ENCODE measurements at regions not wholly inside any gene's neighbourhood (a gene's known extent, or its start where the extent isn't known, plus 50 kb on each side); places are given as distances from the start of the nearest gene placed in this dataset.

DNA sequence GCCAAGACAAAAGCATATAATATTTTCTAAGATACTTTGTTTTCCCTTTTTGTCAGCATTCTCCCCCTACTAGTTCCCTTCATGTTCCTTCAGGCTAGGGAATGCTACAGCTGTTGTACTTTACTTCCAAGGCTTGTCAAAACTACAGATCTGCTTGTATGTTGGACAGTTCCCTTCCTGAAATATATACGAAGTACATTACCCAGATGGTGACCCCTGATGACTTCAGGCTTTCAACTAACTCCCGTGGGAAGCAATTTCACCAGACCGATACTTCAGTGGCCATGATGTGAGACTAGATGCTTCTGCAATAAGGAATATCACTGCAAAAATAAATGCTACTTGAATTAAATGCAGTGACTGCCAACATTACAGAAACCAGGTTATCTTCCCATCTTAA, 332.8 kb downstream of the SH2D1A start:
- no peaks in the 10 kb centered on the region for H3K79me1 ChIP-seq (ENCODE audit: low read depth, low read length)
- H3K4me2 ChIP-seq (ENCODE audit: insufficient read depth in 1 of 2, low read depth in 2 of 2, low read length in 2 of 2): no peak overlapping the region
- ChIA-PET CTCF (ENCODE audit: partially characterized antibody) (no interaction called here), POLR2A (ENCODE audit: partially characterized antibody) (no interaction called here)
- H2BK120ac ChIP-seq (replicated peaks; ENCODE audit: low read depth, low read length): no peak overlapping the region
- H3K4ac ChIP-seq (replicated peaks; ENCODE audit: insufficient read length, low read depth, low read length): no peak overlapping the region
- no peak overlapping the region for H3K9ac ChIP-seq (replicated peaks in 1 of 4; ENCODE audit: extremely low read depth in 1 of 4, low read depth in 3 of 4, low read length in 3 of 4)
- no peaks in the 10 kb centered on the region for H3K27me3 ChIP-seq (replicated peaks in 1 of 4; ENCODE audit: control insufficient read depth in 3 of 4, extremely low read depth in 1 of 4, insufficient read depth in 3 of 4, low read length in 3 of 4)
- no peaks in the 10 kb centered on the region for H3K36me3 ChIP-seq (ENCODE audit: control insufficient read depth in 2 of 4, insufficient read depth in 4 of 4, low read length in 3 of 4)
- H2AFZ ChIP-seq (ENCODE audit: low read length): no peak overlapping the region
- H4K91ac ChIP-seq (replicated peaks; ENCODE audit: insufficient read length, low read length): no peak overlapping the region
- H2BK12ac ChIP-seq (ENCODE audit: low read depth, low read length): no peak overlapping the region
- H2BK5ac ChIP-seq (ENCODE audit: low read depth, low read length): no peak overlapping the region
- no peak overlapping the region for H3K18ac ChIP-seq (ENCODE audit: extremely low read depth, low read length)
- 90% methylated on average over 3 of the region's 3 CpGs; no CpG with 5 or more reads in 1 of the 2 experiments for WGBS, 2 experiments (ENCODE audit: extremely low coverage in 1 of 2, insufficient coverage in 1 of 2, insufficient read length in 1 of 2, insufficient replicate concordance in 2 of 2, low coverage in 1 of 2, low lambda C conversion rate in 2 of 2, missing lambda C conversion rate in 1 of 2)
- H3K23me2 ChIP-seq (ENCODE audit: low read depth, low read length): no peaks in the 10 kb centered on the region
- no peak overlapping the region for H3K4me3 ChIP-seq (ENCODE audit: extremely low read depth in 1 of 4, insufficient read depth in 2 of 4, low read depth in 3 of 4, low read length in 4 of 4)
- no peak overlapping the region for H2AK5ac ChIP-seq (ENCODE audit: low read depth, low read length)
- FAIRE-seq (no peak), DNase-seq (ENCODE audit: low read depth in 1 of 2, low spot score in 2 of 2) (no peak)
- H3K56ac ChIP-seq (replicated peaks; ENCODE audit: insufficient read length, low read depth, low read length): no peak overlapping the region
- H4K20me1 ChIP-seq (replicated peaks in 1 of 2; ENCODE audit: control insufficient read depth in 1 of 2, insufficient read depth in 2 of 2, low read length in 2 of 2): no peaks in the 10 kb centered on the region
- H4K8ac ChIP-seq (ENCODE audit: extremely low read depth, insufficient read depth, low read length): no peak overlapping the region
- no peak overlapping the region for H4K5ac ChIP-seq (ENCODE audit: insufficient read length, low read depth, low read length)
- H3K27ac ChIP-seq (ENCODE audit: low read depth, low read length): no peak overlapping the region
- H3K14ac ChIP-seq (ENCODE audit: insufficient read length): no peak overlapping the region
- no peaks in the 10 kb centered on the region for H3K79me2 ChIP-seq (ENCODE audit: control insufficient read depth in 1 of 2, insufficient read depth in 2 of 2, low read length in 2 of 2)
- H3K23ac ChIP-seq (ENCODE audit: insufficient read length): no peak overlapping the region
- no peaks in the 10 kb centered on the region for H3K4me1 ChIP-seq (replicated peaks in 1 of 4; ENCODE audit: control insufficient read depth in 3 of 4, insufficient read depth in 4 of 4, low read length in 3 of 4)
- H2BK15ac ChIP-seq (ENCODE audit: low read length): no peak overlapping the region
- H2BK20ac ChIP-seq (ENCODE audit: low read length): no peak overlapping the region
- H3K9me3 ChIP-seq (ENCODE audit: insufficient read depth in 2 of 2, low read depth in 1 of 2, low read length in 1 of 2): no peaks in the 10 kb centered on the region
- TF ChIP-seq CBX5 (IDR thresholded peaks at IDR 0.05; ENCODE audit: low read depth, low read length) (no peak), TEAD4 (IDR thresholded peaks at IDR 0.05; ENCODE audit: low read depth, low read length) (no peak), TAF7 (optimal IDR thresholded peaks at IDR 0.05; ENCODE audit: borderline replicate concordance, low read depth, low read length) (no peak), CTBP2 (IDR thresholded peaks at IDR 0.05; ENCODE audit: borderline replicate concordance, insufficient read depth, insufficient read length, low read length) (no peak), CHD2 (IDR thresholded peaks at IDR 0.05; ENCODE audit: low read length) (no peak), TAF1 (IDR thresholded peaks at IDR 0.05; ENCODE audit: low read depth, low read length) (no peak), JUND (IDR thresholded peaks at IDR 0.05; ENCODE audit: low read length) (no peak), SIX5 (IDR thresholded peaks at IDR 0.05; ENCODE audit: low read depth, low read length) (no peak), BRCA1 (IDR thresholded peaks at IDR 0.05; ENCODE audit: low read depth, low read length) (no peak)
- TF ChIP-seq, protein P1, sequence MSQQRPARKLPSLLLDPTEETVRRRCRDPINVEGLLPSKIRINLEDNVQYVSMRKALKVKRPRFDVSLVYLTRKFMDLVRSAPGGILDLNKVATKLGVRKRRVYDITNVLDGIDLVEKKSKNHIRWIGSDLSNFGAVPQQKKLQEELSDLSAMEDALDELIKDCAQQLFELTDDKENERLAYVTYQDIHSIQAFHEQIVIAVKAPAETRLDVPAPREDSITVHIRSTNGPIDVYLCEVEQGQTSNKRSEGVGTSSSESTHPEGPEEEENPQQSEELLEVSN (IDR thresholded peaks at IDR 0.05): no peak
- TF ChIP-seq, protein P2, sequence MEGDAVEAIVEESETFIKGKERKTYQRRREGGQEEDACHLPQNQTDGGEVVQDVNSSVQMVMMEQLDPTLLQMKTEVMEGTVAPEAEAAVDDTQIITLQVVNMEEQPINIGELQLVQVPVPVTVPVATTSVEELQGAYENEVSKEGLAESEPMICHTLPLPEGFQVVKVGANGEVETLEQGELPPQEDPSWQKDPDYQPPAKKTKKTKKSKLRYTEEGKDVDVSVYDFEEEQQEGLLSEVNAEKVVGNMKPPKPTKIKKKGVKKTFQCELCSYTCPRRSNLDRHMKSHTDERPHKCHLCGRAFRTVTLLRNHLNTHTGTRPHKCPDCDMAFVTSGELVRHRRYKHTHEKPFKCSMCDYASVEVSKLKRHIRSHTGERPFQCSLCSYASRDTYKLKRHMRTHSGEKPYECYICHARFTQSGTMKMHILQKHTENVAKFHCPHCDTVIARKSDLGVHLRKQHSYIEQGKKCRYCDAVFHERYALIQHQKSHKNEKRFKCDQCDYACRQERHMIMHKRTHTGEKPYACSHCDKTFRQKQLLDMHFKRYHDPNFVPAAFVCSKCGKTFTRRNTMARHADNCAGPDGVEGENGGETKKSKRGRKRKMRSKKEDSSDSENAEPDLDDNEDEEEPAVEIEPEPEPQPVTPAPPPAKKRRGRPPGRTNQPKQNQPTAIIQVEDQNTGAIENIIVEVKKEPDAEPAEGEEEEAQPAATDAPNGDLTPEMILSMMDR (IDR thresholded peaks at IDR 0.05; ENCODE audit: control extremely low read depth in 1 of 3, insufficient read depth in 1 of 3, low read depth in 1 of 3, low read length in 3 of 3): no peak
- TF ChIP-seq, protein P3, sequence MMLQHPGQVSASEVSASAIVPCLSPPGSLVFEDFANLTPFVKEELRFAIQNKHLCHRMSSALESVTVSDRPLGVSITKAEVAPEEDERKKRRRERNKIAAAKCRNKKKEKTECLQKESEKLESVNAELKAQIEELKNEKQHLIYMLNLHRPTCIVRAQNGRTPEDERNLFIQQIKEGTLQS (IDR thresholded peaks at IDR 0.05; ENCODE audit: insufficient read depth, low read depth, low read length): no peak

All from H1 (cell line).